RWPE2 (cell line): ENCODE measurements at regions not wholly inside any gene's neighbourhood (a gene's known extent, or its start where the extent isn't known, plus 50 kb on each side); places are given as distances from the start of the nearest gene placed in this dataset.

Experiments used
- ATAC-seq: fragments of 200-7000 bp; cut with Tn5 transposase; 3 replicates; pipeline ENCODE4 v1.9.1; 2021; ENCODE audit warnings: low read depth
- DNase-seq: peaks from one replicate; pipeline ENCODE4 v3.0.0-alpha.2; 2020; ENCODE audit warnings: low spot score
- H3K27ac ChIP-seq: fragments of 450-650 bp; 2 replicates; pipeline ENCODE4 v1.5.1; 2017; ENCODE audit warnings: mild to moderate bottlenecking; ENCODE audit not compliant: poor library complexity, severe bottlenecking
- H3K27me3 ChIP-seq: fragments of 250-450 bp; sonication (Bioruptor Pico); 2 replicates; pipeline ENCODE4 v1.5.1; 2021; ENCODE audit warnings: mild to moderate bottlenecking, moderate library complexity; ENCODE audit not compliant: insufficient read depth, poor library complexity, severe bottlenecking
- H3K36me3 ChIP-seq: fragments of 250-450 bp; sonication (Bioruptor Pico); 2 replicates; pipeline ENCODE4 v1.5.1; 2020; ENCODE audit warnings: low read depth, mild to moderate bottlenecking, moderate library complexity
- H3K4me1 ChIP-seq: fragments of 250-450 bp; sonication (Bioruptor Pico); 2 replicates; pipeline ENCODE4 v1.5.1; 2021; ENCODE audit warnings: mild to moderate bottlenecking, moderate library complexity; ENCODE audit not compliant: insufficient read depth, poor library complexity, severe bottlenecking
- H3K4me3 ChIP-seq: fragments of 250-450 bp; sonication (Bioruptor Pico); 2 replicates; pipeline ENCODE4 v1.5.1; 2021; ENCODE audit warnings: mild to moderate bottlenecking, moderate library complexity; ENCODE audit not compliant: severe bottlenecking
- H3K9me3 ChIP-seq: fragments of 250-450 bp; sonication (Bioruptor Pico); 2 replicates; pipeline ENCODE4 v1.5.1; 2021; ENCODE audit warnings: mild to moderate bottlenecking, moderate library complexity; ENCODE audit not compliant: severe bottlenecking
- TF ChIP-seq, protein P1 (sequence below): fragments of 450-650 bp; IDR thresholded peaks from one replicate; pipeline ENCODE4 v1.5.1; 2017; ENCODE audit warnings: mild to moderate bottlenecking, moderate library complexity; ENCODE audit not compliant: poor library complexity, severe bottlenecking

DNA sequence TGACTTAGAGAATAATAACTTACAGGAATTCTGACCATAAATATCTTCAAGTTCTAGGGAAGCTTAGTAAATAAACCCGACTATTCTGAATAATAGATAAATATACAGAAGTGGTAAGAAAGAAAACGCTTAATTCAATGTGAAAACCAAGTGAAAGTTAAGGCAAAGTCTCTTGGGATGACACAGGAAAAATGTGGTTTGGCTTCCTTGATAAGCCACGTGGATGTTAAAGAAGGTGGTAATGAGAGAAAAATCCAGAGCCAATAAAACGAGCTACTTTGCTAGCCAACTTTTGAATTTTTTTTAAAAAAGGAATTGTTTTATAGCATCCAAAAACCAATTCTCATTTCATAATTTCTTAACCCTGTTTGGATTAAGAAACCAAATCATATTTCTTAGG is 166.2 kb upstream of the VRK2 start:
- no peak for DNase-seq
- H3K4me1 ChIP-seq = peaks cover 21% of the 10 kb centered on the region

DNA sequence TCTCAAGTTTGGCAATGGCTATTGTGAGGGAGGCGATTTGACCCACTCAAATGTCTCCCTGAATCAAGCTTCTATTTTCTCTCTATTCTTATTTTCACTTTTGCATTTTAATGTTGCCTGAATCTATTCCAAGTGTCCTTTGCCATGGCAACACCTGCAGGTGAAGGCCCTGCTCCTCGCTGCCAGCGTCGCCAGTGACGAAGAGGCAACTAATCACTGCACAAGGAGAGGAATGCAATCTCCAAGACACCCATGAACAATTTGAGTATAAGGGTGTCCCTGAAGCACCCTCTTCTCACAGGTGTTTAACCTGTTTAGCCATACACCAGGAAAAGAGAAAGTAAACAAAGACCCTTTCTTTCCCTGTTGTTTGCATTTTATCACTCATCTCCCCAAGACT is 165.6 kb upstream of the VRK2 start:
- TF ChIP-seq, protein P1, sequence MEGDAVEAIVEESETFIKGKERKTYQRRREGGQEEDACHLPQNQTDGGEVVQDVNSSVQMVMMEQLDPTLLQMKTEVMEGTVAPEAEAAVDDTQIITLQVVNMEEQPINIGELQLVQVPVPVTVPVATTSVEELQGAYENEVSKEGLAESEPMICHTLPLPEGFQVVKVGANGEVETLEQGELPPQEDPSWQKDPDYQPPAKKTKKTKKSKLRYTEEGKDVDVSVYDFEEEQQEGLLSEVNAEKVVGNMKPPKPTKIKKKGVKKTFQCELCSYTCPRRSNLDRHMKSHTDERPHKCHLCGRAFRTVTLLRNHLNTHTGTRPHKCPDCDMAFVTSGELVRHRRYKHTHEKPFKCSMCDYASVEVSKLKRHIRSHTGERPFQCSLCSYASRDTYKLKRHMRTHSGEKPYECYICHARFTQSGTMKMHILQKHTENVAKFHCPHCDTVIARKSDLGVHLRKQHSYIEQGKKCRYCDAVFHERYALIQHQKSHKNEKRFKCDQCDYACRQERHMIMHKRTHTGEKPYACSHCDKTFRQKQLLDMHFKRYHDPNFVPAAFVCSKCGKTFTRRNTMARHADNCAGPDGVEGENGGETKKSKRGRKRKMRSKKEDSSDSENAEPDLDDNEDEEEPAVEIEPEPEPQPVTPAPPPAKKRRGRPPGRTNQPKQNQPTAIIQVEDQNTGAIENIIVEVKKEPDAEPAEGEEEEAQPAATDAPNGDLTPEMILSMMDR = no peak
- no peak overlapping the region for H3K4me3 ChIP-seq
- ATAC-seq = no peak

More for the DNA sequence above, 166.2 kb upstream of the VRK2 start:
- ATAC-seq = no peak
- no peak overlapping the region for H3K4me3 ChIP-seq
- no peaks in the 10 kb centered on the region for H3K9me3 ChIP-seq
- peak overlapping the region; percentile 88 for H3K27ac ChIP-seq
- H3K27me3 ChIP-seq = no peaks in the 10 kb centered on the region
- no peaks in the 10 kb centered on the region for H3K36me3 ChIP-seq
- TF ChIP-seq, protein P1 = no peak

DNA sequence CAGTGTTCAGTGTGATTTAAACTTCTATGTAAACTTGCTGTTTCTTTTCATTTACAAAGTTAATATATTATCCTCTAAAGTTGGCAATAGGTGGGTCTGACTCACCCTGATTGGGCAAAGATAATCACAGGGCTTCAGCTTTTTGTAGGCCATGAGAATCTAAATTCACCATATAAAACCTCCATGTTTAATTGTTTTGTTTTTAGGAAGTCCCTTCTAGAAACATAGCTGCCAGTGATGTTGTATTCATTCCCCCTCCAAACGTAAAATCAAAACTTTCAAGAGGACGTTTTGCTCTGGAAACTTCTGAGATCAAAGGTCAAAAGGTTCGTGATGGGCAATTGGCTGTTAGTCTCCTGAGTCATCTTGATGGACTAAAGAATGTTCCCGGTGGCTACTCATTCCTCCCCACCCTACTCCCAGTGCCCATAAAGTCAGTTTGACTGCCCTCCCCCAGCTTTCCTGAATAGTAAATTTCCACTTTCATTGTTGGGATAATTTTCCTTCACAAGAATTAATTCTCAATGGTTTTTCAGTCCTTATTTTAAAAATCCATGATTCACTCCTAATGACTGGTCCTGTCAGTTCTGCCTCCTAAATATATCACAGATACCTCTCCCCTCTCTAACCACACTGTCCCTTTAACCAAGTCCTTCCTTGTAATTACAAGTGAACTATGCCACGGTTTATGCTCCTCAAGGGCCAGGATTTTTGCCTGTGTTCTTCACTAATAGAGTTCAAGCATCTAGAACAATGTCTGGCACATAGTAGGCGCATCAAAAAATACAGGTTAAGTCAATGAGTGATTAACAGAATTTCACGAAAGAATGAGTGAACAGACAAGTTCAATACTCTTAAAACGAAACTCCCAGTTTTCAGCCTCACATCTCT is 164.4 kb upstream of the VRK2 start:
- DNase-seq (no peak), ATAC-seq (peak; percentile 92)
- Histone ChIP-seq H3K27me3 (no peaks in the 10 kb centered on the region), H3K9me3 (no peaks in the 10 kb centered on the region), H3K36me3 (no peaks in the 10 kb centered on the region), H3K4me3 (no peak overlapping the region), H3K4me1 (peaks cover 21% of the 10 kb centered on the region), H3K27ac (peak overlapping the region; percentile 88)
- TF ChIP-seq, protein P1 = no peak

More for the DNA sequence above, 165.6 kb upstream of the VRK2 start:
- Histone ChIP-seq H3K9me3 (no peaks in the 10 kb centered on the region), H3K4me1 (peaks cover 21% of the 10 kb centered on the region), H3K27ac (peak overlapping the region; percentile 88), H3K27me3 (no peaks in the 10 kb centered on the region), H3K36me3 (no peaks in the 10 kb centered on the region)
- DNase-seq = no peak

DNA sequence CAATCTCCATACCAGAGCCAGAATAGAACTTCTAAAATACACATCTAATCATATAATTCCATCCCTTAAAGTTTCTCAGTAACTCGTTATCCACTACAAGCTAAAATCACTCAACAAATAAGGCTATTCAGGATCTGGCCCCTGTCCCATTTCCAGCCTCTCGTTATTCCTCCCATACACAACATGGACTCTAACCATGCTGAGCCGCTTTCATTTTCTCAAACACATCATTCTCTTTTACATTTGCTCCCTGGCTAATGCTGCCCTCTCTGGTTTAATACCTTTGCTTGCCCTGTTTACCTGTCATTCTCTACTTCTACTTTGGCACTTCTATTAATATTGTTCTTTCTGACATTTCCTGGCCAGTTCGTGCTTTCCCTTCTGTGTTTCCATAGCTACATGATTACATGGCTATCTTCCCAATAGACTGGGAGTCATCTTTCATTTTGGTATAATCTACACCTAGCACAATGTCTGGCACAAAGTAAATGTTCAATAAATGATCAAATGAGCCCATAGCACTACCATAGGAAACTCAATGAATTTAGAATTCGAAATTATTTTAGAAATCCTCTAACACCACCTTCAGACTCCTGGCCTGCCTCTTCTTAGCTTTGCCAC is 163.6 kb upstream of the VRK2 start:
- Histone ChIP-seq H3K36me3 (no peaks in the 10 kb centered on the region), H3K27me3 (no peaks in the 10 kb centered on the region), H3K27ac (peak overlapping the region; percentile 88), H3K4me3 (no peak overlapping the region), H3K4me1 (peaks cover 21% of the 10 kb centered on the region), H3K9me3 (no peaks in the 10 kb centered on the region)
- TF ChIP-seq, protein P1 = no peak
- no peak for ATAC-seq
- no peak for DNase-seq
